Stimulated activated CD4-positive, alpha-beta T cell treated with anti-CD3 and anti-CD28 coated beads, TNF-alpha, amount 100 ng/mL, for 1 hour (primary cell): ENCODE measurements at regions not wholly inside any gene's neighbourhood (a gene's known extent, or its start where the extent isn't known, plus 50 kb on each side); places are given as distances from the start of the nearest gene placed in this dataset.
"Not testable (repeated sequence)": the region's sequence is repeated elsewhere in the genome, so short reads cannot be mapped to it uniquely, and the experiment has no call there.

Experiments
- DNase-seq, 3 donors: peaks; one replicate each; pipeline ENCODE4 v3.0.0-alpha.2; 2020; ENCODE audit warnings: low read depth in 3 of 3, low spot score in 1 of 3

- DNase-seq: no peak
Measured at GRCh38 chr22:22122348-22123117, 122.1 kb upstream of the VPREB1 start.

GRCh38 chr22:22121445-22121844 lies 123.1 kb upstream of the VPREB1 start:
- no peak for DNase-seq

DNA sequence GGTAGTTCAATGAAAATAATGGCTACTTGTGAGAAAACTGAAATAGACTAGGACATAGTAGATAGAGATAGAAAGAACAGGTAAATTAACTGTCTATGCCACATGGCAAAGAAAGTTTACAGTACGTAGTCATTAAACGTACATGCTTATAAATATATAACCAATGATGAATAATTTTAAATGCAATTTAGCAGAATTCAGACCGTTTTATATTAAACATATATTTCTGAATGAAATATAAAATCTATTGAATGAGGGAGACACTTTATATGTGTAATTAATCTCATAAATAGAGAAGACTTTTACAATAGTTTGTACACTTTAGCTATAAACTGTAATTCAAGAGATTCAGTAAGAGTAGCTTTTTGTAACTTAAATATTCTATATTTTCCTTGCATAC lies 124.4 kb upstream of the VPREB1 start:
- DNase-seq: no peak

DNA sequence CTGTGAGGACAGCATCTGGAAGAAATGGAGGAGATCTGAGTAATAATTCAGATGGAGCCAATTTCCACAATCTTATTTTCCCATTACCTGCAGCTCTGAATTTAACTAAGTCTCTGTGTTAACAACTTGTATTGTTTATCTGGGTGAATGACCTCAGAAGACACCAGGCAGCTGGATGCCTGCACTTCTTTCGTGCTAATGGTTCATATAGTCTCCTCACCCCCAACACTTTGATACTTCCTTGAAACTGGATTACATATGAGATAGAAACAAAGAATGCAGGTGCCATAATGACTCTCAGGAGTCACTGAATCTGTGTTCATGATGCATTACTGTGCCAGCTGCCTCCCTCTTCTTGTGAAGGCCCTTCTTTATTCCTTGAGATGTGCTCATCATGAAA lies 125.6 kb upstream of the VPREB1 start:
- DNase-seq: no peak

- not testable (repeated sequence) for DNase-seq
Measured at GRCh38 chr22:22117864-22118544, 126.6 kb upstream of the VPREB1 start.

GRCh38 chr22:22116997-22117770 lies 127.4 kb upstream of the VPREB1 start:
- not testable (repeated sequence) for DNase-seq

DNA sequence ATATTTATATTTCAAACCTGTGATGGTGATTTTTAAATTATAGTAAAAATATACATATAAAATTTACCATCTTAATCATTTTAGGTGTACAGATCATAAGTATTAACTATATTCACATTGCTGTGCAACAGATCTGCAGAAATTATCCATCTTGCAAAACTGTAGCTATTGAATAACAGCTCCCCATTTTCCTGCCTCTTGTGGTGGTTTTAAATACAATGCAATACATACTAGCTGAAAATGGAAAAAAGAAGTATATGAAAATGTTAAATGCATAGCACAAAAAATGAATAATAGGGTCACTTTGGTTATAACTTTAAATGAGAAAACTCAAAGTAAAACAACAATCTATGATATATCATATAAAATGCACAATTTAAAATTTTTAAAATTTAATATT lies 130.9 kb upstream of the VPREB1 start:
- DNase-seq: no peak

GRCh38 chr22:22112533-22113294 lies 130.1 kb upstream of the TOP3B start:
- DNase-seq: no peak

DNA sequence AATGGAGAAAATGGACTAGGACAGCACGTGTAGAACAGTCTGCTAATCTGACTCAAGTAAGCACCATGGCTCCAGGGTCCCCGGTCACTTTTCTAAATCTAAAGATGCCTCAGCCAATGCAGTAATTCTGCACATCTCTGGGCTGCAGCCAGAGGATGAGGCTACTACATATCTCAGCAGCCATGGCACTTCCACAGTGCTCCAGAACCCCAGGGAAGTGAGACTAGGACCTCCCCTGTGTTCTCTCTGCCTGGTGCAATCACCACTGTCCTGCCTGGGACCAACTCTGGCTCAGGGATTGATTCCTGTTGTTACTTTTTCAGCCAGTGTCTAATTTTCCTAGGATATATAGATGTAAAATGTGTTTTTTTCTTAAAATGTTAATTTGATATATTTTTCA lies 129.4 kb upstream of the TOP3B start:
- no peak for DNase-seq

DNA sequence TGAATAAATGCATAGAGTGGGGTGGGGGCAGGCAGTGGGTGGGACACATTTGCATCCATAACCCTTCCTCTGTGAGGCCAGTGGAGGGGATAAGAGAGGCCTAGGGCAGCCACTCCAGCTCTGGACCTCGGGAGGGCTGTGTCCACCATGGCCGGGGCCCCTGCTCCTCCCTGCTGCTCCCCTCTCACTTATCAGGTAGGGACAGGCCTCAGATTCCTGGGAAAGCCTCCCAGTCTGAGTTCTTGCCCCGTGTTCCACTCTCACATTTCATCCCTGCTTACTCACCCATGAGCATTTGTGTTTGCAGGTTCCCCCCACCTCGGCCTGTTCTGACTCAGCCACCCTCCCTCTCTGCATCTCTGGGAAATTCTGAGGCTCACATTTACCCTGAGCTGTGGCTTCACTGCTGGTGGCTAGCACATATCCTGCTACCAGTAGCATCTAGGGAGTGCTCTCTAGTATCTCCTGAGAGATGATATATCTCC lies 128.7 kb upstream of the TOP3B start:
- no peak for DNase-seq

GRCh38 chr22:22110548-22111266 lies 128.1 kb upstream of the TOP3B start:
- no peak for DNase-seq

GRCh38 chr22:22109693-22110466 lies 127.3 kb upstream of the TOP3B start:
- no peak for DNase-seq

- no peak for DNase-seq
Measured at GRCh38 chr22:22106855-22107254, 124.3 kb upstream of the TOP3B start.

- DNase-seq: no peak
Measured at GRCh38 chr22:22105364-22105763, 122.8 kb upstream of the TOP3B start.

DNA sequence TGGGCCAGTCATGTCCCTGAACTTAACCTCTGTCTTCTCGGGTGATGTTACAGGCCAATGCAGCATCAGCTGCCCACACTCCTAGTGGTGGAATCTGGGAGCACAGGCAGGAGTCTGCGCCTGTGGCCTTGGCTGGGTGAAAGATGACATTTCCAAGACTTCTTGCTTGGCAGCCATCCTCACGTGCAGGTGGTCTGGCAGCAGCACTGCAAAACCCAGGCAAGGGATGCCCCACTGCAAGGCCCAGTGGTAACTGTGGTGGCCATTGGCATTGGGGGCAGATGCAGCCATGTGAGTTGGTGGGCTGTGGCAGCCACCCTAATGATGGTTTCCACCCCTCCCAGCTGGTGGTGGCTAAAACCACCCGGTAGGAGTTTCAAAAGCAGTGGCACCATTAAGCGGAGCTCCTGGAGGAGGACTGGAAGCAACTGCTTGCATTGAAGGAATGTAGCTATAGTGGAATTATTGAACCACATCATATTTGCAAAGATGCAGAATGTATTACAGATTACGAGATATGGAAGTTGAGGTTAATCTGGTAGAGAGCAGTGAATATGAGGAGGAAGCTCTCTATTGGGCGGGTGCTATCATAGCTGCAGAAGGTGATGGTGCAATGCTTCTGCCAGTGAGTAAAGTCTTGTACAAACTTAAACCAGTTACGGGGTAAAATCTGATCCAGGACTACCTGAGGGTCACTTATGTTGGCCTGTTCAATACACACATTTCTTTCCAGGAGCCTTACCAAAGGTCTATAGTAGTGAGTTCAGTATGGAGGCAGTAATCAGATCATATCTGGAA lies 120.7 kb upstream of the TOP3B start:
- no peak for DNase-seq

DNA sequence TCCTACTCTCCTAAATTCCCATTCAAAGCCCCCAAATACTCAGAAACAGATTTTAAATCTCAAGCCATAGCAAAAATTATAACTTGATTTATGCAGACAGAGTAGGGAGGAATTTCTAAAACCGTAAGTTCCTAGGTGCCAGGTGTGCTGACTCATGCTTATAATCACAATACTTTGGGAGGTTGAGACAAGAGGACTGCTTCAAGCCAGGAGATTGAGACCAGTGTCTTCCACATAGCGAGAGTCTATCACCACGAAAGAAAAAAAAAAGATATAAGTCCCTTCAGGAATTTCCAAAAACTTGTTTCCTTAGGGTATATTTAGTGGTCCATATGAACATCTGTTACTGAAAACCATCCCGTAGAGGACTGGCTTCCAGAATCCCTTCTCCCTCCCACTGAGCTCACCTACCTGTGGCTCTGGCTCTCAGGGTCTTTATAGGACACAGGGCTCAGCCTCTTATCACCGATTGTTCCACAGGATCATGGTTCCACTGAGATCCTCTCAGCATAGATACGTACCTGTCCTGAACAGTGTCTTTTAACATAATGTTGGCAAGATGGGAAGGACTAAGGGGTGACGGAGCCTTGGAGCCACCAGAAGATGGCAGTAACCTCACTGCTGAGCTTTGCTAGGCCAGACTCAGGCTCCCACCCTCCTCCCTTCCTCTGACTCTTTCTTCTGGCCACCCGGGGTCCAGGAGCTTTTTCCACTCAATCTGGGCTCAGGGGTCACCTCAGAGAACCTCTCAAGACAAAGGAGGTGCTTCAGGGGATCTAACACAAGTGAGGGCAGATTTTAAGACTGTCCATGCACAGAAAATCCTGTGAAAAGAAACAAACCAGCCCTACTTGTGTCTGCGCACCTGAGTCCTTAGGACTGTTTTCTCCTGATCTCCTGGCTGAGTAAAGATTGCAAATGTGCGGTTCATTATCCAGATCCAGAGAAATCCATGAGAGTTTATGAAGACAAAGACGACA lies 117.5 kb upstream of the TOP3B start:
- no peak for DNase-seq

DNA sequence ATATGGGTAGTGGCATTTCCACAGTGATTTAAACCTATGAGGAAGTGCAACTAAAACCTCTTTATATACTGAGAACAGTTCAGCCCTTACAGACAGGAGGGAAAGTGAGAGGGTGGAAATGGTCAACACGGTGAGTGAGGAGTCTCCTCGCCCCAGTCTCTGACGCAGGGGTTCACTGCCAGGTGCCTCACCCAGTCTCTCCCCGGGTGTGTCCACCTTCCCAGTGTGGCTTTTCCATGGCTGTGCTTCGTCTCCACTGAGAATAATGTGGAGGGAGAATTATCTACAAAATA lies 116.6 kb upstream of the TOP3B start:
- no peak for DNase-seq
